ENCODE measurements at regions not wholly inside any gene's neighbourhood (a gene's known extent, or its start where the extent isn't known, plus 50 kb on each side); places are given as distances from the start of the nearest gene placed in this dataset.

DNA sequence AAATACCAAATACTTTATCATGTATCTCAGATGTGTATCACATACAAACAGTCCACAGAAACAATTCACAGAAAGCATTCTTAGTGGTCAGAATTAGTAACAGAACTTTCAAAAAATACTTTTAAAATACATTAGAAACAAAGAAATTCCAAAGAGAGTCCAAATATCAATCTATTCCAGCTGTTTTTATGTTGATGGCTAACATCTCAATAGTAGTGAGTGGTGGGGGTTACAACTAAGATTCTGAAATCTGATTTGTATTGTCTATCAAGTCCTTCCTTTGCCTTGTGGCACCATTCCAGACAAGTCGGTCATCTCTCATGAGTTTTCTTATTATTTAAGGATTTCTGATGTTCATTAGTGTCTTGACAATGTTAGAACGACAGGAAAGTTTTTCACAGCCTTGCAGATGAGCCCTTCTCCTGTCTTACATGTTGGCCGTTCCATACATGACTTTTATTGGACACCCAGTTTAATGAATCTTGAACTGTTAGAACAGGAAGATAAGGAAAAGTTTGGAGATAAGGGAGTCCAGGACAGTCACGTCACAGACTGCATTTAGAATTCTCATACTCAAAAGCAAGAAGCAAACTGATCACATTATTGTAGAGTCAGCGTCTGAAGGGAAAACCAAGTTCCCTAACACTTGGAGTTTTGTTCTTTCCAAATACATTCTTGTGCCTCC is 410.3 kb downstream of the PID1 start:
- DNase-seq: no peak

DNA sequence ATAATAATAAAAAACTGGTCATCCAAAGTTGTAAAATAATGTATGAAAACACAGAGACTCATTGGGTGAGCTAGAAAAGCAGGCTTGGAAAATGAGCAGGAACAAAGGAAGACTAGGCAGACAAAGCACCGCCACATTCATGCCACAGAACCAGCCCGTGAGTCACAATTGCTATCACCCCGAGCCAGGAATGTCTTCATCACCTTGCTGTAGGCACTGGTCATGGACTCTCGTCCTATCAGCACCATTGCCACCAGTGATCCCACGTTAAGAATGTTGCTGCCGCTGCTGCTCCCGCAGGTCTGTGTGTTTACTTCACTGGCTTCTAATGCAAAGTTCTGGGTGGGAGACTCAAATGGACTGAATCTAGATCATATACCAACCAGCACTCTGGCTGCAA is 417.9 kb downstream of the PID1 start:
- DNase-seq: no peak

DNA sequence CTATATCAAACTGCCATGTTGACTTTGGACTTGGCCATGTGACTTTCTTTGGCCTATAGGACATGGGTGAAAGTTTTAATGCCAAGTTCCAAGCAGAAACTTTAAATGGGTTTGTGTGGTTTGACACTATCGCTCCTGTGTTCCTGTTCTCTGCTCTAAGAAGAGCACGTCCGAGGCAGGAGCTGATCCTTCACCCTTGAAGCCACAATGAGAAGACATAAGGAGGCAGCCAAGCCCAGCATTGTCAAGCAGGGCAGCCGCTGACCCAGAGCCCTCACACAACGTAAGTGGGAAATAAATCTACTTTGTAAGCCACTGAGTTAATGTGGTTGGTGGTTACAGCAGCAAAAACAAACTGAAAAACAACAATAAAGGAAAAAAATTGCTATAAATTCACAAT is 422.4 kb downstream of the PID1 start:
- no peak for DNase-seq

DNA sequence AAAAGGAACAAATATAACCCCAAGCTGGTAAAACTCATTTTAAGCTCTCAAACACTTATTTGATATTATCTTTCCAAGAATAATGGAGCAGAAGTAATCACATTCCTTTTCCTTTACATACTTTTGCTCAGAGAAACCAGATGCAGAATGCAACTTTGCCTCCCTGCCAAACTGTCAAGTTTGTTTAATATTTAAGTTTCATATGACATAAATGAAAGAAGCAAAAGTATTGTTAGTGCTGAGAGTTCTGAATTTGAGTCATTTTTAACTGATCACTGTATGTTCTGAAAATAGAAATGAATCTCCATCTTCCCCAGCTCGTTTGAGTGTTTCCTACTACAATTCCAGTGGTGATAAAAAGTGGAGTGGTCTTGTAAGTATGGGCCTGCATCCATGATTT is 423.4 kb downstream of the PID1 start:
- no peak for DNase-seq

DNA sequence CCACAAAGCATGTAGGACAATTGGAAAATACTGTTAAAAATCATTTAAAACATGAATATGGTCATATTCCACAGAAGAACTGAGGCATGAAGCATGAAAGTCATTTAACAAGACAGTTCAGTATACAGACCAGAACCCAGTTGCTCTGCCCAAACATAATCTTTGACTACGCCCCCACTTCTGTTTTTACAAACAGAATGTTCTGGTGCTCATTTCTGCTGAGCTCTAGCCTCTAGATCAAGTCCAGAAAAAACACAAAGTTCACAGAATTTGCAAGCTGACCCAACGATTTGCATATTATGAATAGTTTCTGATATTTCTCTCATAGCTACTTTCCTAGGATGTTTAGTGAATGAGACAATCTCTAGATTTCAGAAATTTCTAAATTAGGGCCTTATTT is 424.9 kb downstream of the PID1 start:
- no peak for DNase-seq

DNA sequence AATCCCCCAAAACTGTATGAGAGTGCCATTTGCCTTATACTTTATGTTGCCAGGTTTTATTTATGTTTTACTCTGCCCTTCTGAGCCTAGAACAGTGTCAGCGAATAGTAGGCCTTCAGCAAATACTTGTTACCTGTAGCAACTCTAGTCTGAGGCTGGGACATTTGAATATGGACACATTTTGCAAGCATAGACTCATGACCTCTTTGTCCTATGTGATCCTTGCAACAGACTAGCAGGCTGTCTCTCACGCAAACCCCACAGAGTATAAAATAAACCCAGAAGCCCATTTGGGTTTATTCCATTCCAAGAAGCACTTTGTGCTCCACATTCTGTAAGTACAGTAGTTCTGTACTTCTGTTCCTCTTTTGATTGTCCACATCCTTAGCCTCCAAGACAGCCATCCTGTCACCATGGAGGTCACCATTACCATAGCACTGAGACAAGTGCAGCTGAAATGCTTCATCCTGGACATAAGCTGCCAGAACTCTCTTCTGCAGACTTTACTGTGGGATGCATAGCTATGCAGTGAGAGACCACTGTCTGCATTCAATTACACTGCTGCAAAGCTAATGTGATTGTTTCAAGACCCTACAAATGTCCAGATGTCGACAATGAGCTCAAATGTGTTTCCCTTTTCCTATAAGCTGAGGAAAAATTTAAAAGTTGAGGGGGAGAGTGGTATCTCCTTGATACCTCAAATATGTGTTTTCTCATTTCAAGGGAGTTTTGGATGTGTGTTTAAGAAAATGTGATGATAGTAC is 425.7 kb downstream of the PID1 start:
- no peak for DNase-seq

DNA sequence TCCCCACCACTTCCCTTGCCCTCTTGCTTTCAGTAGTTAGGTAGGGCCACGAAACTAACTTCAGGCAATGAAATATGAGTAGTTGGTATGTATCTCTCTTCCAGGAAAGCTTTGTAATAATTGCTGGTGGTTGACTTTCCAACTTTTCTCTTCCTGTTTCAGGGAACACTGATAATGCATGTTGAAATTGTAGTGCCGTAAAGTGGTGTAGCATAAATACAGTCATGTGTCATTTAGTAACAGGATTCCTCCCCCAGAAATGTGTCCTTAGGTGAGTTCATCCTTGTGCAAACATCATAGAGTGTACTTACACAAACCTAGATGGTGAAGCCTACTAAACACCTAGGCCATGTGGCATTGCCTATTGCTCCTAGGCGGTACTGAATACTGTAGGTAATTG is 429.2 kb downstream of the PID1 start:
- no peak for DNase-seq

DNA sequence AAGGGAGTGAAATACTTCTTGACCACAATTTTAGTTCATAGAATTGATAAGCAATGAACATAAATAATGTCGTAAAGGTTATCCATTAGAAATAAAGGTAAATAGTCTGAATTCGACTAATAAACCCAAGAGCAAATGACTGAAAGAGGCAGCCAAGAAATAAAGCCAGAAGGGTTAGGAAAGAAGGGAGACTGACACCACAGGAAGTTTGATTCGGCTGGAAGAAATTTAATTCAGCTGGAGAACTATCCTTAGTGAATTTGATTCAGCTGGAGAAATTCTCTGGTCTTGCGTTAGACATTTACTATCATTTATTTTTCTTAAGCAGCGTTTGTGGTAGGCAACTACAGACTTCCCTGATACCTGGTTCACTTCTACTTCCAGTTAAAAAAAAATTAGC is 429.6 kb downstream of the PID1 start:
- DNase-seq: no peak

DNA sequence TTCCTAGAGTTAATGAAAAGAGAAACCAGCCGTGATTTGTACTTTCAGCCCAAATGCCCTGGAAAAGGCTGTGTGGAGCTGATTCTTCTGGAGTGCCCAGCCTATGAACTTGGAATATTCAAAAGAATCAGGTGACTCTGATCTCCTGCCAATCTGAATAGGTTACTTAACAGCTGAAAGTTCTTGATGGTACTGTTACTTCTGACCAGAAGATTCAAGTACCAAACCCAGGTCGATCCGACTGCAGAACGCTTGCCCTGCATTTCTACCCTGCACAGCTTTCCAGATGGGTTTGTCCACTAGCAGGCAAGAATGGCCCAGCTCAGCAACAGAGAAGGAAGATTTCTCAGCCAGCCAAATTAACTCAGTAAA is 430.4 kb downstream of the PID1 start:
- DNase-seq: no peak

DNA sequence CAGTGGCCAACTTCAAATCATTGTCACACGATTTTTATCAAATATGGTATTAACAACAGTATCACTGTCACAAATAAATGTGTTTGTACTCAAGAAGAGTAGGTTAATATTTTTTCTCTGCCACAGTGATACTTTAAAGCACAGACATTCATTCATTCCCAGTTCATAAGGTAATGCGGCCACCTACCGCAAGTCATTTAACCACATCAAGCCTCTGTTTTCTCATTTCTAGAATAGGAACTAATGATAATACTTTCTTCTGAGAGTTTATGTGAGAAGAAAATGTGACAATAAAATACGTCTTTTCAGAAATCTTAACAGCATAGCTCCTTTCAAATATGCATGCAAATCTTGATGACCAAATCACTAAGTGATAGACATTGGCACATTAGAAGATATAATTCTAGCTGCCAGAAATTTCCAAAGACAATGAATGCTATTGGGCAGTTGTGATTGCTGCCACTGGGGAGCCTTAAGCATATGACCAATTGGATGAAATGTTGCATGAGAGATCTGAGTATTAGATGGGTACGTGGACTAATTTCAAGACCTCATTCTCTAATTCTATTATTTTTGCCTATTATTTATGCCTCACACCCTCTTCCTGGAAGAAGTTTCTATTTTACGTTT is 430.9 kb downstream of the PID1 start:
- DNase-seq: no peak

DNA sequence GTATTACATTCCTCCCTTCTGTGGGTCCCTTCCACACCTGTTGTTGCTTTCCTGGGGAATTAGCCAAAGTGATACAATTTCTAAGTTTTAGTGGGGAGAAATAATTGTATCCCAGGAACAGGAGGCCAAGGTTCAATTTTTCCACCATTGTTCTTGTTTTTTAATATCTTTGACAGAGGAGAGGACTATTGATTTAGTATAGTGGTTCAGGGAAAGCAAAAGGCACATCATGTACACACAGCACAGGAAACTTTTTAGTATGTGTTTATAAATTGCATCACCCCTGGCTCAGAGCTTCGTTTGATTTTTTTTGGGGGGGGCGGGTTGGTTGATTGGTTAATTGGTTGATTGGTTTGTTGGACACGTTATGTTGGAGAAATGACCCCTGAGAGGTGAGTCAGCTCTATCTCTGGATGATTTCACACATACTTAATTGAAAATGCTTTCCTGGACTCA is 431.6 kb downstream of the PID1 start:
- DNase-seq: no peak

DNA sequence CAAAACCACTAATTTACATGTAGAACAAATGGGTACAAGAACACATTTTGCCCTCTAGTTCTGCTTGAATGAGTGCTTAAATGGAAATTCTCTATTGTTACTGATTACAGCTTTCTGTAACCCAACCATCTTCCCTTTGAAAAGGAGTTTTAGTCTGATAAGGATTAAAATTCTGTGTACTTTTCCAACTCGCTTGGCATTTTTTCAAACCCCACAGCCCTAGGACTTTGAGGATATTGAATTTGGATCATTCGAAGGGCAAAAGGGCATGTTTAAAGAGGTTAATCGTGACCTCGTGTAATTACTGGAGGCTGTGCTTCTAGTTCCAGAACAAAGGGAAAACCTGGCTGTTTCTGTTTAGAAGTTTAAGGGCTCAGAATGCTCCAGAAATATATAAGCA is 432.3 kb downstream of the PID1 start:
- DNase-seq: no peak

DNA sequence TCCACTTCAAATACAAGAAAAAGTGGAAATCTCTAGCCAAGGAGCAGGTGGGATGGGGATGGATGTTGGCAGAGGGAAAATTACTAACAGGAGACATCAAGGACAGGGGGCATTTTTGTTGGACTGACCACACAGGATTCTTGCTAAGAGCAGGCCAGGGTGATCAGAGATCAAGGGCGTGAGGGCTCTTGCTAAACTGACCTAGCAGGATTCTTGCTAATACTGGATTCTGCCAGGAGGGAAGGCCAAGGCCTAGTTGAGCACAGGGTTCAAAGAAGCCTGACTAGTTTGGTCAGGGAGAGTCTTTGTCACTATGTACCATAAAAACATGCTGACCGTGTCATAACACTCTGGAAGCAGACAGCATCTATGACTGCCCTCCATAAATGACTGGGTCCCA is 442.7 kb downstream of the PID1 start:
- DNase-seq: no peak

DNA sequence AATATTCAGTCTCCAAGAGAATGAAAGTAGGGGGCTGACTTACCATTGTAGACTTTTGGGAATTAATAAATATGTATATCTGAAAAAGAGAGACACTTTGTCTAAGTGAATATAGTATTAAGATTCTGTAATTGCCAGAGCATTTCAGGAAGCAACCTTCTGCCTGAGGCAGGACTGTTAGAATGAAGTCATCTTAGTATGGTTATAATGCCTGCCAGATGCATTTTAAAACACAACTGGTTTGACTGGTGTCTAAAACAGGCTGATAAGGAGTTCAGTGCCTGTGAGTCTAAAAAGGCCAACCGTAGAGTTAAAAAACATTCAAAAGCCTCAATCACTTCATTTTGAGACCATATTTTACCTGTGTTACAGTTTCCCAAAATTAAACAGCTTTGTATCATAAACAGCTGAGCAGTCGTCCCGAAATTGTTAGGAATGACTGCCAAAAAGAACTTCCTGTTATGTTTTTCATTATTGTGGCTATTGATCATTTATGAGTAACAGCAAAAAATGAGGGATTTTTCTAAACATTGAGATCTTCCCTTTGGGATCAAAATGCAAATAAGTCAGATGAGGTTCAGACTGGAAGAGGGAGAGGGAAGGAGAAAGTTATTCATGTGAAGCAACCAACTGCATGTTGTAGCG is 443.9 kb downstream of the PID1 start:
- no peak for DNase-seq

DNA sequence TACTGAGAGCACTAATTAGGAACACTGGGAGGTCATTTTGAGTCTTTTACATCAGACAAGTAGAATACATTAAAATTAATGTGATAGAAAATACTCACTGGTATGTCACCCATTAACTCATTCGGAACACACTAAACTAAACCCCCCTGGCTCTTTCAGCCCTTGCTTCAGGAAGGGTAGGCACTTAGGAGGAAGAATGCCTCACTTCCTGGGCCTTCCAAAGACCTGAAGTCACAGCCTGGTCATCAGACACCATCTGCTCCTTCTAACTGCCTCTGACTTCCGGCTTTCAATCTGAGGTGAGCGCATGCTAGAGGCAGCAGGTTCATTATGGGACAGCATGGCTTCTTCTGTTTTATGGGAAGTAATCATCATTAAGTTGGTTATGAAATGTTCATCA is 451.4 kb downstream of the PID1 start:
- no peak for DNase-seq

DNA sequence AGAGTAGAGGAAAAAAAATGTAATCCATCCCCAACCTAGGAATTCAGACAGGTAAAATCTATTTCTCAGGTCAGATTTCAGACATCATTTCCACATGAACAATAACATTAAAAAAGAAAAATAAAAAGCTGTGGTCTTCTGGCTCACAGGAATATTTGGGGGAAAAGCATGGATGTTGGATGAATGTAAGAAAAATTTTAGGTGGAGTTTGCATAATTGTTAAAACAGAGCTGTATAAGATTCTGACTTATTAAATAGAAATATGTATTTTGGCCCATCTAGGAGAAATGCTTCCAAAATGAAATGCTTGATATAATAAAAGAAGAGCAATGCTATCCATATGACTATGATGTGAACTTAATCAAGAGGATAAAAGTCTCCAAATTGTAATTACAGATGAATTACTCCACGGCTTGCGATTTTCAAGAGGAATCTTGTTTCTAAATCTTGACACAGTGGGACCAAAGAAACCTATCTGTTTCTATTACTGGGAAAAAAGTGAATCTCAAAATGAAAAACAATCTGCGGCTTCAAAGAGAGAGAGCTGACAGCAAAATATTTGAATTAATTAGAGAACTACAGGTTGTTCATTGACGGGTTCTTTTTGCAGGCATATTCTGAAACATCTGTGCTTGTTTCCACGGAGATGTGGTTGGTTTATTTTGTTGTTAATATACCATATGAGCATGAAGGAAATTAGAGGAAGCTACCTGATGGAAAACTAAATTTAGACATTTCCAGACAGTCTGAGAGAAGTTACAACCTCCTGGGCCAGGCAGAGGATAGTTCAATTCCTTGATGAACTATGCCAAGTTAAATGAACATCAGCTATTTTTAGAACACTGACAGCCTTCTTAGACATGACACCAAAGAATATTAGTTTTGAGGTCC is 468.7 kb downstream of the PID1 start:
- DNase-seq: no peak

DNA sequence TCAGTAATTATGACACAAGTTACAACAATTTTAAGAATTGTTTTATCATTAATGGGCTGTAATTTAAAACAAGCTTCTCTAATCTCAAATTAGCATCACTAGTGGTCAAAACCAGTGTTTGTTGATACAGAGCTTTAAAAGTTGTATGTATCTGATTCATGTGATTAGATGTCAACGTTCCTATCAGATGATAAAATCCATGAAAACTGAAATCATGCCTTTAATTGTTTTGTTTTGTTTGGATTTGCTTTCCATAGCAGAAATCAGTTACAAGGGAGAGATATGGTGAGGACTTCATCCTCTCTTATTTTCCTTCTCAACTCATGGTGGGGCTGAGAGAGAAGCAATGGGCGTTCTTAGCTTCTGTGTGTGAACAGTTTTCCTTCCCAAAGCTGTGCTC is 469.6 kb downstream of the PID1 start:
- DNase-seq: no peak

DNA sequence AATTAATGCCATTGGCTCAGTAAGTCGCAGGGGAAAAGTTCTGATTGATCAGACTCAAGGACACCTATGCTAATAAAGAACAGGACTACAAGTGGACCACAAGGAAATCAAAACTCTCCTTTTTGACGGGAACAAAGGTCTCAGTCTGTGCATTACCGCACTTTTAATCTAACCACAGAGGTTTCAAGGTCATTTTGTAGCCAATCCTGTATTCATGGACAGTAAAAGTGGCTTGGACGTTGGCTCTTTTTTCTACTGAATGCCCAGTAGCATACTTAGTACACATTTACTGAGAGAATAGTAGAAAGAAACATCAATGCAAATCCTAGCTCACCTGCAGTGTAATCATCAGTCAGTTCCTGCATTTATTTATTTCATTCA is 471.9 kb downstream of the PID1 start:
- no peak for DNase-seq

DNA sequence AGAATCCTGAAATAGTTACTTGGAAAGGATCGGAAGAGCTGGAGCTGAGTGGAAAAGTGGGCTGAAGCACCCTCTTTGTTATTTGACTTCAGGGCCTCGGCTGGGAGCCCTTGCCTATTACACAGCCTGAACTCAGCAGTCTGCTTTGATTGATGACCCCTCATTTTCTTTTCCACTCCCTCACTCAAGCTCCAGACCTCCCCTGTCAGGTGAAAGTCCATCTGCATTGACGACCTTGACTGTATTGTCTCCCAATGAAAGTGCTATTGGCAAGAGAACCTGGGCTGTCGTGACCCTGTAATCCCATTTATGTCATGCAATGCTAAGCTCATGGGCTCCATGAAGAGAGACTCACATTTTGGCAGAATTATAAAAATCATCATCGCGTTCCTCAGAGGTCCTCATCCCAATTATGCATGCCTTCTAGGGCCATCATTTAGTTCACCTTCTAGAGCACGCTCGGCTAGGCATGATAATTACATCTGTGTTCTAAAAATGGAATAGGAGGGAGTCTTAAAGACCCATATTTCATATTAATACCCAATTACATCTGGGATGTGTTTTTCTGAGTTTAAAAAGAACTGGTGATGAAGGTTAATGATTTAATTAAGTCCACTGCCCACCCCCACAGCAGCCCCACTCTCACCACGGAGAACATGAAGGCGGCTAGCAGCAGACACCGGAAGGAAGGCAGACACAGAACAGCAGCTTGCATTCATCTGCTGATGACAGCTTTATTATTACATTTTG is 472.5 kb downstream of the PID1 start:
- no peak for DNase-seq

DNA sequence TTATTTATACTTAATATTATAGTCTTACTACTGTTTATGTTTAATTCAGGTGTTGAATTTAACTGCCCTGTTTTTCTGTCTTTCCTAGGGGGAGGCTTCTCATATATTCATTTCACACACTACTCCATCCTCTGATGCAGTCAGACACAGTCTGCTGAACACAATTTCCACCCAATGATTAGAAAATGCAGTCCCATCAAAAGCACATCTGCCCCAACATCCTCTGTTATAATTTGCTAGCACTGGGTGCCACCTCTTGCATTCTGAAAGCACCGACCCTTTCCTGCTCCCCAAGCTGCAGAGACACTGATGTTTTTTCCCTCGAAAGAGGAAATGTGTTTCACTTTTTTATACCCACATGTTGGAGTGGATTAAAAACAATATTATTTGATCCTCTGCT is 474.7 kb downstream of the PID1 start:
- DNase-seq: no peak

DNA sequence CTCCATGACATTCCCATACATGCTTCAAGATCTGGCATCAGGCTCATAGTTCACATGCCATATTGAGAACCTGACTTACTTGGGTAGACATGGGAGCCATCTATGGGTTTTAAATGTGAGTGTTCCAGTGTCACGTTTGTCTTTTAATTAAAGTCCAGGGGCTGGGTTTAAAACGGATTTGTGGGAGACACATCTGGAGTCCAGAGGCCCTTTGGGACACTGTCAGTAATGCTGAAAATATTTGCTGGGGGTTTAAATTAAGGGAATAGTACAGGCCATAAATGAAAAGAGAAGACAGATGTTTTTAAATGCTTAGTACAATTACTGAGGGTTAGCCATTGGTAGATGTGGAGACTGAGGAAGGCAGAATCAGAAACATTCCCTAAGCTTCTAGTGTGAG is 478.0 kb downstream of the PID1 start:
- DNase-seq: no peak

DNA sequence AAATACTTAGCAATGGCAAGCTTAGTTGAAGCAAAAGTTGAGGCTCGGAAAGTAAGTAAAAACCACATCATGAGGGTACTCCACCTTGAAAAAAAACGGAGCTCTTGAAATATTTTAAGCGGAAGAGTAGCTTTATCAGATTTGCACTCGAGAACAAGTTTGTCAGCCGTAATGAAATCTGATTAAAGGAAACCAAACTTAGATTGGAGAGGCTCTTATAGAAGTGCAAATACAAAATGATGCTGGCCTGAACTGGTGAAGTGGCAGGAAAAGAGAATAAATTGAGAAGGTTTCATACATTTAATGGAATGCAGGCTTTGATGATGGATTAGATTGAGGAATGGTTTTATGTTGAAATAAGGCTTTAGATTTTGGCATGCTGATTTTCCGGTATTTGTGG is 484.2 kb downstream of the PID1 start:
- DNase-seq: no peak
